ENCODE measurements at regions not wholly inside any gene's neighbourhood (a gene's known extent, or its start where the extent isn't known, plus 50 kb on each side); places are given as distances from the start of the nearest gene placed in this dataset.
"Not testable (repeated sequence)": the region's sequence is repeated elsewhere in the genome, so short reads cannot be mapped to it uniquely, and the experiment has no call there.

- not testable (repeated sequence) for H3K36me3 ChIP-seq (ENCODE audit: control insufficient read depth, insufficient read depth, low read length); H3K27ac ChIP-seq (ENCODE audit: insufficient read depth, low read depth, low read length, poor library complexity, severe bottlenecking); H3K9me3 ChIP-seq (ENCODE audit: control insufficient read depth, low read length); H3K4me1 ChIP-seq (ENCODE audit: control insufficient read depth, insufficient read depth, low read length); H3K27me3 ChIP-seq (ENCODE audit: control insufficient read depth, insufficient read depth, low read length, poor library complexity, severe bottlenecking); H3K4me3 ChIP-seq (ENCODE audit: insufficient read depth, low read depth, low read length)
- 93% methylated on average over 3 of the region's 6 CpGs; no CpG with 5 or more reads in 1 of the 2 experiments for WGBS, 2 experiments
Measured at GRCh38 chr15:84544586-84544985, 56.2 kb upstream of the ZSCAN2 start.

- 79 to 83% methylated on average over 2 of the region's 2 CpGs for WGBS, 2 experiments
- H3K27me3 ChIP-seq (ENCODE audit: control insufficient read depth, insufficient read depth, low read length, poor library complexity, severe bottlenecking); H3K9me3 ChIP-seq (ENCODE audit: control insufficient read depth, low read length); H3K27ac ChIP-seq (ENCODE audit: insufficient read depth, low read depth, low read length, poor library complexity, severe bottlenecking); H3K4me1 ChIP-seq (ENCODE audit: control insufficient read depth, insufficient read depth, low read length); H3K36me3 ChIP-seq (ENCODE audit: control insufficient read depth, insufficient read depth, low read length); H3K4me3 ChIP-seq (ENCODE audit: insufficient read depth, low read depth, low read length): not testable (repeated sequence)
Measured at GRCh38 chr15:84547150-84547549, 53.7 kb upstream of the ZSCAN2 start.

- not testable (repeated sequence) for H3K4me1 ChIP-seq (ENCODE audit: control insufficient read depth, insufficient read depth, low read length); H3K9me3 ChIP-seq (ENCODE audit: control insufficient read depth, low read length); H3K27me3 ChIP-seq (ENCODE audit: control insufficient read depth, insufficient read depth, low read length, poor library complexity, severe bottlenecking); H3K36me3 ChIP-seq (ENCODE audit: control insufficient read depth, insufficient read depth, low read length); H3K27ac ChIP-seq (ENCODE audit: insufficient read depth, low read depth, low read length, poor library complexity, severe bottlenecking); H3K4me3 ChIP-seq (ENCODE audit: insufficient read depth, low read depth, low read length)
- 93 to 96% methylated on average over 3 of the region's 5 CpGs for WGBS, 2 experiments
Measured at GRCh38 chr15:84550503-84550902, 50.3 kb upstream of the ZSCAN2 start.
